K562 (cell line): ENCODE measurements at regions not wholly inside any gene's neighbourhood (a gene's known extent, or its start where the extent isn't known, plus 50 kb on each side); places are given as distances from the start of the nearest gene placed in this dataset.

ENCODE experiments used
- BDP1 ChIP-seq: IDR thresholded peaks from 3 replicates; pipeline ENCODE4 v1.6.1; 2011; ENCODE audit not compliant: insufficient read length, insufficient read depth
- BRF1 ChIP-seq: IDR thresholded peaks from 3 replicates; pipeline ENCODE4 v1.6.1; 2011; ENCODE audit warnings: borderline replicate concordance, mild to moderate bottlenecking; ENCODE audit not compliant: insufficient read length; ENCODE audit errors: extremely low read depth
- CXXC5 ChIP-seq: fragments of 250-450 bp; sonication (Bioruptor Pico); IDR thresholded peaks from 2 replicates; pipeline ENCODE4 v1.8.0; 2022; ENCODE audit warnings: inconsistent platforms, mild to moderate bottlenecking, moderate library complexity
- FOS ChIP-seq: IDR thresholded peaks from 3 replicates; pipeline ENCODE4 v1.6.1; 2011; ENCODE audit not compliant: insufficient read length; ENCODE audit errors: extremely low read depth
- FOXA3 ChIP-seq, 2 experiments: fragments of 450-650 bp in 1 of 2; sonication (generic) in 1 of 2; formaldehyde crosslinking; IDR thresholded peaks in 1 of 2; conservative IDR thresholded peaks in 1 of 2; 2 replicates each; pipeline versions ENCODE4 v1.4.0 to v1.8.0; 2020 to 2022; ENCODE audit warnings: mild to moderate bottlenecking in 2 of 2, missing genetic modification reagents in 1 of 2
- GABPB2 ChIP-seq: fragments of 250-450 bp; sonication (Bioruptor Pico); conservative IDR thresholded peaks from 2 replicates; pipeline ENCODE4 v1.5.1; 2021; ENCODE audit warnings: mild to moderate bottlenecking
- GMEB1 ChIP-seq: fragments of 250-450 bp; sonication (Bioruptor Pico); IDR thresholded peaks from 2 replicates; pipeline ENCODE4 v1.4.0; 2020; ENCODE audit warnings: mild to moderate bottlenecking
- HES1 ChIP-seq: fragments of 450-650 bp; IDR thresholded peaks from 2 replicates; pipeline ENCODE4 v1.6.1; 2016; ENCODE audit warnings: low read depth, mild to moderate bottlenecking, moderate library complexity
- KHSRP ChIP-seq: fragments of 450-650 bp; IDR thresholded peaks from 2 replicates; pipeline ENCODE4 v1.6.1; 2017
- MNT ChIP-seq, 2 experiments: fragments of 450-650 bp; conservative IDR thresholded peaks; 2 replicates each; pipeline ENCODE4 v1.6.1; 2017; ENCODE audit warnings: mild to moderate bottlenecking in 2 of 2, moderate library complexity in 2 of 2
- NFXL1 ChIP-seq: fragments of 450-650 bp; formaldehyde crosslinking; IDR thresholded peaks from 2 replicates; pipeline ENCODE4 v1.4.0; 2021; ENCODE audit warnings: mild to moderate bottlenecking
- RB1 ChIP-seq: fragments of 450-650 bp; IDR thresholded peaks from 2 replicates; pipeline ENCODE4 v1.6.1; 2017; ENCODE audit warnings: low read depth, mild to moderate bottlenecking
- RBM25 ChIP-seq: fragments of 200-400 bp; formaldehyde crosslinking; IDR thresholded peaks from 2 replicates; pipeline ENCODE4 v1.6.1; 2018; ENCODE audit warnings: low read length, low read depth, moderate library complexity; ENCODE audit not compliant: severe bottlenecking
- SOX6 ChIP-seq: fragments of 450-650 bp; IDR thresholded peaks from 2 replicates; pipeline ENCODE4 v1.6.1; 2014; ENCODE audit warnings: mild to moderate bottlenecking
- TEAD2 ChIP-seq: fragments of 450-650 bp; IDR thresholded peaks from 2 replicates; pipeline ENCODE4 v1.6.1; 2016; ENCODE audit warnings: missing genetic modification characterization, control low read depth, missing compliant biosample characterization
- ZNF165 ChIP-seq: fragments of 250-450 bp; sonication (Bioruptor Pico); IDR thresholded peaks from 2 replicates; pipeline ENCODE4 v1.4.0; 2020; ENCODE audit warnings: borderline replicate concordance
- ZNF384 ChIP-seq: IDR thresholded peaks from 2 replicates; pipeline ENCODE4 v1.6.1; 2012; ENCODE audit warnings: low read depth, low read length, improper control_type of control experiment
- TF ChIP-seq, protein P1 (sequence below): IDR thresholded peaks from 2 replicates; pipeline ENCODE4 v1.6.1; 2012; ENCODE audit warnings: low read depth, low read length, improper control_type of control experiment, borderline replicate concordance
- TF ChIP-seq, protein P2 (sequence below): IDR thresholded peaks from 2 replicates; pipeline ENCODE4 v1.6.1; 2011; ENCODE audit warnings: borderline replicate concordance, low read depth, mild to moderate bottlenecking, moderate library complexity, low read length; ENCODE audit not compliant: insufficient read depth, poor library complexity, severe bottlenecking
- TF ChIP-seq, protein P3 (sequence below): fragments of 450-650 bp; formaldehyde crosslinking; IDR thresholded peaks from 2 replicates; pipeline ENCODE4 v1.4.0; 2022; ENCODE audit warnings: mild to moderate bottlenecking, moderate library complexity

- TF ChIP-seq CXXC5 (CRISPR knock-in tag) (0 out of 2 replicates have a peak, but pooled peaks have one; percentile 31), GMEB1 (CRISPR knock-in tag) (no peak), FOXA3 (CRISPR knock-in tag; conservative IDR thresholded peaks at IDR 0.05 in 1 of 2, IDR thresholded peaks at IDR 0.05 in 1 of 2) (no peak), HES1 (no peak), RB1 (no peak), GABPB2 (CRISPR knock-in tag) (no peak), RBM25 (no peak), NFXL1 (CRISPR knock-in tag) (peak; percentile 69; the same call in 1 of the 2 replicates), SOX6 (peak; percentile 99), BRF1 (no peak), ZNF165 (CRISPR knock-in tag) (no peak), FOS (no peak), BDP1 (no peak), ZNF384 (no peak), TEAD2 (peak; percentile 60; the same call in 1 of the 2 replicates), KHSRP (no peak), MNT (conservative IDR thresholded peaks at IDR 0.05) (peak in 1 of 2 experiments; percentile 18; a peak in 1 of 4 replicates)
- TF ChIP-seq, protein P1, sequence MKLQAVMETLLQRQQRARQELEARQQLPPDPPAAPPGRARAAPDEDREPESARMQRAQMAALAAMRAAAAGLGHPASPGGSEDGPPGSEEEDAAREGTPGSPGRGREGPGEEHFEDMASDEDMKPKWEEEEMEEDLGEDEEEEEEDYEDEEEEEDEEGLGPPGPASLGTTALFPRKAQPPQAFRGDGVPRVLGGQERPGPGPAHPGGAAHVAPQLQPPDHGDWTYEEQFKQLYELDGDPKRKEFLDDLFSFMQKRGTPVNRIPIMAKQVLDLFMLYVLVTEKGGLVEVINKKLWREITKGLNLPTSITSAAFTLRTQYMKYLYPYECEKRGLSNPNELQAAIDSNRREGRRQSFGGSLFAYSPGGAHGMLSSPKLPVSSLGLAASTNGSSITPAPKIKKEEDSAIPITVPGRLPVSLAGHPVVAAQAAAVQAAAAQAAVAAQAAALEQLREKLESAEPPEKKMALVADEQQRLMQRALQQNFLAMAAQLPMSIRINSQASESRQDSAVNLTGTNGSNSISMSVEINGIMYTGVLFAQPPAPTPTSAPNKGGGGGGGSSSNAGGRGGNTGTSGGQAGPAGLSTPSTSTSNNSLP, result peak; percentile 37; the same call in 1 of the 2 replicates
- TF ChIP-seq, protein P2, sequence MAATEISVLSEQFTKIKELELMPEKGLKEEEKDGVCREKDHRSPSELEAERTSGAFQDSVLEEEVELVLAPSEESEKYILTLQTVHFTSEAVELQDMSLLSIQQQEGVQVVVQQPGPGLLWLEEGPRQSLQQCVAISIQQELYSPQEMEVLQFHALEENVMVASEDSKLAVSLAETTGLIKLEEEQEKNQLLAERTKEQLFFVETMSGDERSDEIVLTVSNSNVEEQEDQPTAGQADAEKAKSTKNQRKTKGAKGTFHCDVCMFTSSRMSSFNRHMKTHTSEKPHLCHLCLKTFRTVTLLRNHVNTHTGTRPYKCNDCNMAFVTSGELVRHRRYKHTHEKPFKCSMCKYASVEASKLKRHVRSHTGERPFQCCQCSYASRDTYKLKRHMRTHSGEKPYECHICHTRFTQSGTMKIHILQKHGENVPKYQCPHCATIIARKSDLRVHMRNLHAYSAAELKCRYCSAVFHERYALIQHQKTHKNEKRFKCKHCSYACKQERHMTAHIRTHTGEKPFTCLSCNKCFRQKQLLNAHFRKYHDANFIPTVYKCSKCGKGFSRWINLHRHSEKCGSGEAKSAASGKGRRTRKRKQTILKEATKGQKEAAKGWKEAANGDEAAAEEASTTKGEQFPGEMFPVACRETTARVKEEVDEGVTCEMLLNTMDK, result no peak
- TF ChIP-seq, protein P3, sequence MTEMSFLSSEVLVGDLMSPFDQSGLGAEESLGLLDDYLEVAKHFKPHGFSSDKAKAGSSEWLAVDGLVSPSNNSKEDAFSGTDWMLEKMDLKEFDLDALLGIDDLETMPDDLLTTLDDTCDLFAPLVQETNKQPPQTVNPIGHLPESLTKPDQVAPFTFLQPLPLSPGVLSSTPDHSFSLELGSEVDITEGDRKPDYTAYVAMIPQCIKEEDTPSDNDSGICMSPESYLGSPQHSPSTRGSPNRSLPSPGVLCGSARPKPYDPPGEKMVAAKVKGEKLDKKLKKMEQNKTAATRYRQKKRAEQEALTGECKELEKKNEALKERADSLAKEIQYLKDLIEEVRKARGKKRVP (CRISPR knock-in tag), result 0 out of 2 replicates have a peak, but pooled peaks have one; percentile 57
These were observed 126.1 kb downstream of the ELAPOR2 start (continued) for GRCh38 chr7:86933295-86933845.
